ENCODE measurements at regions not wholly inside any gene's neighbourhood (a gene's known extent, or its start where the extent isn't known, plus 50 kb on each side); places are given as distances from the start of the nearest gene placed in this dataset.

DNA sequence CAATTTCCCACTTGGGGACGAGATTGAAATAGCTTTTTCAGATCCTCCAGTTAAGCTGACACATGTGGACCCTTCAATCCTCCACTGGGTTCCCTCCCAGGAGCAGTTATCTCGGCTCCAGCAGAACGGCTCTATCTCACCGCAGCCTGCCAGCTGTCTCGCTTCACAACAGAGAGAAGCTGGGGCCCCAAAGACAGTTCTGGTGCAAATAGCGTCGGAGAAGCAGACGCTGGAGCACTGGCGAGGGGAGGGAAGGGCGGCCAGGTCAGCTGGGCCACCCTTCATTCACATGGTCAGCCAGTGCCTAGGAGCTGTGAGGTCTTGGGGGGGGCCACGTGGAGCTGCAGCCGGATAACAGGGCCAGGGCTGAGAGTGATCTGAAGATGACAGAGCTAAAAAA, 141.3 kb upstream of the SDK2 start:
- no peak for TF ChIP-seq FOXP2 (optimal IDR thresholded peaks at IDR 0.05; ENCODE audit: control extremely low read depth, extremely low read length, insufficient read depth)
- no peak for TF ChIP-seq POLR2AphosphoS5 (IDR thresholded peaks at IDR 0.05; ENCODE audit: borderline replicate concordance, low read depth, low read length)
- no peak for TF ChIP-seq EZH2 (IDR thresholded peaks at IDR 0.05)
- Histone ChIP-seq H3K9me3 (ENCODE audit: low read depth, low read length) (no peaks in the 10 kb centered on the region), H3K36me3 (ENCODE audit: insufficient read depth, low read length) (no peaks in the 10 kb centered on the region), H3K27ac (no peak overlapping the region), H3K4me3 (no peak overlapping the region), H3K9ac (ENCODE audit: insufficient read length) (no peak overlapping the region)
- no peak for DNase-seq (ENCODE audit: low read depth, low spot score)

DNA sequence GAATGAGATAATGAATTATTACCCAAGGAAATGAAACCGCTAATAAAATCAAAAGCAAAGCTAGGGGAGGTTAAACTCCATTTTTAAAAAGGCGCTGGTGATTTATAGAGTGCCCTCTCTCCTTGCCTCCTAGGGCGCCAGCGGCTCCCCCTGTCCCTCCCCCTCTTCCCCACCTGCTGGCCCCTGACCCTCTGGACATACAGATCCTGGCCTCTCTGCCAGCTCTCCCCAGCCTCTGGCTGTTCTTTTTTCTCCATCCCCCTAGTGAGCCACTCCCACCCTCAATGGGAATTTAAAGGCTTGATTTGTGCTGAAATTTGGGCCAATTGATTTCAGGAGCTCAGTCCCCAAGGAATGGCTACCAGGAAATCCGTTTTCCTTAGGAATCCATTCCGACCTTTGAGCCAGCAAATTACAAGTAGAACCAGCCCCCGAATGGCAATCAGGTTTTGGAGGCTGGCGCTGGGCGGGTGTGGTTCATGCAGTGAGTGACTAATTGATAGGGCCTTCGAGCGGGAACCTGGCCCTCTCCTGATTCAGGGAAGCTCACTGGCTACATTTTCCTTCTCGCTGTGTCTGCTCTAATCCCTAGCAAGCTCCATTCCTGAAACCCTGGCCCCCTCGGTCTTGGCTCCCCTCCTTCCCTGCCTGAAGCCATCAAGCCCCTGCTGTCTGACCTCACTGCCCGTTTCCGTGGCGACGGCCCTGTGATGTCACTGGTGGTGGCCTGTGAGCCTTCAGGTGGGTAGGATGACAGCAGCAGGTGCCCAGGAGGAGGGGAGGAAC, 141.9 kb upstream of the SDK2 start:
- DNase-seq (ENCODE audit: low read depth, low spot score) = no peak
- H3K36me3 ChIP-seq (ENCODE audit: insufficient read depth, low read length) = no peaks in the 10 kb centered on the region
- H3K27ac ChIP-seq = no peak overlapping the region
- TF ChIP-seq FOXP2 (optimal IDR thresholded peaks at IDR 0.05; ENCODE audit: control extremely low read depth, extremely low read length, insufficient read depth) (no peak), EZH2 (IDR thresholded peaks at IDR 0.05) (no peak), POLR2AphosphoS5 (IDR thresholded peaks at IDR 0.05; ENCODE audit: borderline replicate concordance, low read depth, low read length) (no peak)
- no peaks in the 10 kb centered on the region for H3K9me3 ChIP-seq (ENCODE audit: low read depth, low read length)
- H3K9ac ChIP-seq (ENCODE audit: insufficient read length) = no peak overlapping the region
- no peak overlapping the region for H3K4me3 ChIP-seq

DNA sequence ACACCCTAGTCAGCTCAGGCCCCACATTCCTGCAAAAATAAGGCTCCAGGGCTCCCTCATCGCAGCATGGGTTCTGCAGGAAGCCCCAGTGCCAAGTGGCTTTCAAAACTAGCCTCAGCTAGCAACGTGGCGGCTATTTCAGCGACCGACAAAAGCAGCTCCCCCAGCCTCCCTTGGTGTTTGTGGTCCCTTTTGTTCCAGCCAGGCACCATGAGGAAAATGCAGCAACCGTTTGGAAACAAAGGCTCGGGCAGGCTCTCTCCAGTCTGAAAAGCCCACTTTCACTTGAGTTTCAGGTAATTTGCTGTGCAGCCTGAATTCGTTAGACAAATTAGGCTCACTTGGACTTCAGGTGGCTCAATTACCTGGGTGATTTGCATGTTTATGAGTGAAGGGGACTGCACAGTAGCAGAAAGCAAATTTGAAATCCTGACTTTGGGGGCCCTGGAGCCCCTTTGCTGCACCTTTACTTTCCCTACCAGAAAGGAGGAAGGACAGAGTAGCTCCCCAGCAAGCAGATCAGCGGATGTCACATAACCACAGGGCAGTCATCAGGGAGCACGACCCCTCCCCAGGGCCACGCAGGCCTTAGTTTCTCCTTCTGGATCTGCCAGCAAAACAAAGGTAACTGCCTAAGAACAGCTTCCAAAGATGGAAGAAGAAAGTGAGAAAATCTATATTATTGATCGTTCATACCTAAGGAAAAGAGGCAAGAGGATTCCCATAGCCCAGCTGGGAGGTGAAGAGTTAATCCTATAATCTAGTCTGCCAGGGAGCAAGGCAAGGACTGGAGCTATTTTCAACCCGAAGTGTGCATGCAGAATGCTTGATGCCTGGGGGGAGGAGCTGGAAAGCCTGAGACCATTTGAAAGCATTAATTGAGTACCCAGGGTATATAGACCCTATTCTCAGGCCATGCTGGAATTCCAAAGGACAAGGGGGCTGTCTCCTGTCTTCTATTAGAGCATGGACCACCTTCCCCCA, 143.1 kb upstream of the SDK2 start:
- Histone ChIP-seq H3K4me3 (no peak overlapping the region), H3K9ac (ENCODE audit: insufficient read length) (no peak overlapping the region), H3K27ac (no peak overlapping the region), H3K36me3 (ENCODE audit: insufficient read depth, low read length) (no peaks in the 10 kb centered on the region), H3K9me3 (ENCODE audit: low read depth, low read length) (no peaks in the 10 kb centered on the region)
- no peak for DNase-seq (ENCODE audit: low read depth, low spot score)
- TF ChIP-seq FOXP2 (optimal IDR thresholded peaks at IDR 0.05; ENCODE audit: control extremely low read depth, extremely low read length, insufficient read depth) = no peak
- no peak for TF ChIP-seq POLR2AphosphoS5 (IDR thresholded peaks at IDR 0.05; ENCODE audit: borderline replicate concordance, low read depth, low read length)
- TF ChIP-seq EZH2 (IDR thresholded peaks at IDR 0.05) = no peak

DNA sequence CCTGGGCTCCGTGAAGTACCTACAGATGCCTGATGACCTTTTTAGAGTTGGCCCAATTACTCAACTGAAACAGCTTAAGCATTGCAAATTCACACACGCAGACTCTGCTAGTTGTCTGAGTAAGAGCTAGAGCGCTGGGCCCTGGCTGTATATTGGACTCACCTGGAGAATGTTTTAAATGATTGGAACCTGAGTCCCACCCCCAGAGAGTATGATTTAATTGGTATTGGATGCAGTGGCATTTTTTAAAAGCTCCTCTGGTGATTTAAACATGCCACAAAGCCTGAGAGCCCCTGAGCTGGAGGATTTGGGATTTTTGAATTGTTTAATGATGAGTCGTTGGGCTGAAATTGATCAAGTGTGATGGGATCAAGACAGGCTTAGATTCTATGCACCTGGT, 143.9 kb upstream of the SDK2 start:
- Histone ChIP-seq H3K9me3 (ENCODE audit: low read depth, low read length) (no peaks in the 10 kb centered on the region), H3K9ac (ENCODE audit: insufficient read length) (no peak overlapping the region), H3K36me3 (ENCODE audit: insufficient read depth, low read length) (no peaks in the 10 kb centered on the region), H3K27ac (no peak overlapping the region), H3K4me3 (no peak overlapping the region)
- no peak for TF ChIP-seq POLR2AphosphoS5 (IDR thresholded peaks at IDR 0.05; ENCODE audit: borderline replicate concordance, low read depth, low read length)
- TF ChIP-seq EZH2 (IDR thresholded peaks at IDR 0.05) = no peak
- no peak for TF ChIP-seq FOXP2 (optimal IDR thresholded peaks at IDR 0.05; ENCODE audit: control extremely low read depth, extremely low read length, insufficient read depth)
- DNase-seq (ENCODE audit: low read depth, low spot score) = no peak

DNA sequence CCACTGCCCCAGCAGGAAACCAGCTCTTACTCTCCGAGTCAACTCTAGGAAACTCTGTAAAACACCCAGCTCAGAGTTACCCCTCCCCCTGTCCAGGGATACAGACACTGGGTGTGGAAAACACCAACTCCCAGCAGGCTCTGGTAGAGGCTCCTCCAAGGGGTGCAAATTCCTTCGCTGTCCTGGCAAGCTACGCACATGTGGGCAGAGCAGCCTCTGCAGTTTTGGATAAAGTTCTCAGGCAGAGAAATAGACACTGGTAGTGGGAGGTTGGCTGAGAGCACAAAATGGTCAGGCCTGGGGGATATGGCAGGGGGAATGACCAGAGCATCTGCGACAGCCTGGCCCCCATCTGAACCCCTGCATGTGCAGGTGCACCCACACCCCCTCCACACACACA, 146.9 kb upstream of the SDK2 start:
- Histone ChIP-seq H3K9ac (ENCODE audit: insufficient read length) (no peak overlapping the region), H3K9me3 (ENCODE audit: low read depth, low read length) (no peaks in the 10 kb centered on the region), H3K4me3 (no peak overlapping the region), H3K36me3 (ENCODE audit: insufficient read depth, low read length) (no peaks in the 10 kb centered on the region), H3K27ac (no peak overlapping the region)
- DNase-seq (ENCODE audit: low read depth, low spot score) = no peak
- TF ChIP-seq FOXP2 (optimal IDR thresholded peaks at IDR 0.05; ENCODE audit: control extremely low read depth, extremely low read length, insufficient read depth) (no peak), EZH2 (IDR thresholded peaks at IDR 0.05) (no peak), POLR2AphosphoS5 (IDR thresholded peaks at IDR 0.05; ENCODE audit: borderline replicate concordance, low read depth, low read length) (no peak)

DNA sequence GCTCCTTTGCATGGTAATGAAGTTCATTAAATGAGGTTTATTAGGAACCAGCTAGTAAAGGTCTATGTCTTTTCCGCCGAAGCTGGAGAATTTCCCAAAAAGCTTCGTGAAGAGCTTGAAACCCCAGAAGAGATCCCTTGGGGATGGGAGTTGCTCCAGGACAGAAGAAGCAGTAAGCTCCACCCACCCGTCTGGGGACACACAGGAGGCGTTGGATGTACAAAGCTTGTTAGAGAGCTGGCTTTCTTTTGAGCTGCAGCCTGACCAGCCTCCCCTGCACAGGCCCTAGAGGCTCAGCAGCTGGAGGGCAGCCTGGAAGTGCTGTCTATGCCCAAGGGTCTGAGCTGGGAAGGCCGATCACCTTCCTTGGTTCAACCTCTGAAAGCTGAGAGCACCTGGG, 147.4 kb upstream of the SDK2 start:
- Histone ChIP-seq H3K9me3 (ENCODE audit: low read depth, low read length) (no peaks in the 10 kb centered on the region), H3K9ac (ENCODE audit: insufficient read length) (no peak overlapping the region), H3K27ac (no peak overlapping the region), H3K36me3 (ENCODE audit: insufficient read depth, low read length) (no peaks in the 10 kb centered on the region), H3K4me3 (no peak overlapping the region)
- DNase-seq (ENCODE audit: low read depth, low spot score) = no peak
- TF ChIP-seq POLR2AphosphoS5 (IDR thresholded peaks at IDR 0.05; ENCODE audit: borderline replicate concordance, low read depth, low read length) = no peak
- no peak for TF ChIP-seq FOXP2 (optimal IDR thresholded peaks at IDR 0.05; ENCODE audit: control extremely low read depth, extremely low read length, insufficient read depth)
- no peak for TF ChIP-seq EZH2 (IDR thresholded peaks at IDR 0.05)

DNA sequence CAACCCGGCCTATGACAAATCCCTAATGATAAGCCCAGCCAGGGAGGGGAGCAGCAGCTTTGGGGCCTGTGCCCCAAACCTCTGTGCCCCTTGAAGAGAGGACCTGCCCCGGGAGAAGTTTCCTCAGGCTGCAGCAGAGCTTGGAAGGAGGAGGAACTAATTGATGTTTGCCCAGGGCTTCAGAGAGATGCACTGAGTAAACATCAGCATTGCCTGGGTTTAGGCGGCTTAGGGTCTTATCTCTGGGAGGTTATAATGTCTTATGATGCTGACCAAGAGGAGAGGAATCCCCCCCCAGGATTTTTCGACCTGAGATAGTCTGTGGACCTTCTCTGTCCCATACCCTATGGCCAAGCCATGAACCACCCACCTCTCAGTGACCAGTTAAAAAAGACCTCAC, 148.7 kb upstream of the SDK2 start:
- Histone ChIP-seq H3K27ac (no peak overlapping the region), H3K9ac (ENCODE audit: insufficient read length) (no peak overlapping the region), H3K36me3 (ENCODE audit: insufficient read depth, low read length) (no peaks in the 10 kb centered on the region), H3K9me3 (ENCODE audit: low read depth, low read length) (no peaks in the 10 kb centered on the region), H3K4me3 (no peak overlapping the region)
- DNase-seq (ENCODE audit: low read depth, low spot score) = no peak
- TF ChIP-seq EZH2 (IDR thresholded peaks at IDR 0.05) = no peak
- no peak for TF ChIP-seq FOXP2 (optimal IDR thresholded peaks at IDR 0.05; ENCODE audit: control extremely low read depth, extremely low read length, insufficient read depth)
- TF ChIP-seq POLR2AphosphoS5 (IDR thresholded peaks at IDR 0.05; ENCODE audit: borderline replicate concordance, low read depth, low read length) = no peak

DNA sequence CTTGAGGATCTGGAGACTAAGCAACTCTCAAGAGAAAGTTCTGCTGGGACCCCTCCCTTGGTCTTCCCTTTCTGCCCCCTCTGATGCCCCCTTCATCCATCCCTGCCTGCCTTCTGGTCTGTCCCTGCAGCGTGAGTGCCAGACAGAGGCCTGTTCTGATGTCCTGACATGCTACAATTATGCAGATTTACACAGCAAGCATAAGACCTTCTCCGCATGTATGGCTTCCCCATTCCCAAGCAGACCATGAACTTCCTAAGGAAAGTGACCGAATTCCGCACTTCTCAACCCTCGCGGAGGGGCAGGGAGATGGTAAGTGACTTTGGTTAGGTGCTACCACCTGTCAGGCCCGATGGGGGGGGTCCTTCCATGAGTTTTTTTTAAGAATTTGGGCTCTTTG, 150.1 kb upstream of the SDK2 start:
- no peak overlapping the region for H3K9ac ChIP-seq (ENCODE audit: insufficient read length)
- no peak overlapping the region for H3K27ac ChIP-seq
- H3K36me3 ChIP-seq (ENCODE audit: insufficient read depth, low read length) = no peaks in the 10 kb centered on the region
- TF ChIP-seq POLR2AphosphoS5 (IDR thresholded peaks at IDR 0.05; ENCODE audit: borderline replicate concordance, low read depth, low read length) = no peak
- TF ChIP-seq FOXP2 (optimal IDR thresholded peaks at IDR 0.05; ENCODE audit: control extremely low read depth, extremely low read length, insufficient read depth) = no peak
- TF ChIP-seq EZH2 (IDR thresholded peaks at IDR 0.05) = no peak
- DNase-seq (ENCODE audit: low read depth, low spot score) = no peak
- H3K9me3 ChIP-seq (ENCODE audit: low read depth, low read length) = no peaks in the 10 kb centered on the region
- no peak overlapping the region for H3K4me3 ChIP-seq

Measured in SK-N-MC (cell line).